ENCODE measurements at regions not wholly inside any gene's neighbourhood (a gene's known extent, or its start where the extent isn't known, plus 50 kb on each side); places are given as distances from the start of the nearest gene placed in this dataset.
"Not testable (repeated sequence)": the region's sequence is repeated elsewhere in the genome, so short reads cannot be mapped to it uniquely, and the experiment has no call there.

GRCh38 chr6:134431421-134431859 lies 113.5 kb upstream of the SGK1 start:
- no peak for TF ChIP-seq CTCF (IDR thresholded peaks at IDR 0.05; ENCODE audit: unreplicated experiment)
- no TSS peak for BruUV-seq (replicated peaks)

GRCh38 chr6:134429861-134430380 lies 112.0 kb upstream of the SGK1 start:
- CTCF ChIA-PET, result no interaction called here
- intact Hi-C loops (cut with micrococcal nuclease; ENCODE audit: unreplicated experiment), result loop anchor here (10.0 kb wide), 1 partner anchor 205 kb away; no protein-coding TSS in a partner anchor
- DNase-seq, result no peak
- Mint-ChIP-seq H3K27me3 (ENCODE audit: unreplicated experiment) (no peaks in the 10 kb centered on the region), H3K9me3 (ENCODE audit: low read depth, unreplicated experiment) (no peaks in the 10 kb centered on the region), H3K4me3 (ENCODE audit: low read depth, unreplicated experiment) (no peak overlapping the region), H3K36me3 (ENCODE audit: insufficient read depth, unreplicated experiment) (no peaks in the 10 kb centered on the region), H3K4me1 (ENCODE audit: low read depth, unreplicated experiment) (no peaks in the 10 kb centered on the region), H3K27ac (ENCODE audit: unreplicated experiment) (no peak overlapping the region)
- no TSS peak for BruUV-seq (replicated peaks)
- no peak for TF ChIP-seq CTCF (IDR thresholded peaks at IDR 0.05; ENCODE audit: unreplicated experiment)

More at GRCh38 chr6:134431421-134431859, 113.5 kb upstream of the SGK1 start:
- Mint-ChIP-seq H3K36me3 (ENCODE audit: insufficient read depth, unreplicated experiment) (no peaks in the 10 kb centered on the region), H3K9me3 (ENCODE audit: low read depth, unreplicated experiment) (no peaks in the 10 kb centered on the region), H3K27me3 (ENCODE audit: unreplicated experiment) (no peaks in the 10 kb centered on the region), H3K27ac (ENCODE audit: unreplicated experiment) (no peak overlapping the region), H3K4me3 (ENCODE audit: low read depth, unreplicated experiment) (no peak overlapping the region), H3K4me1 (ENCODE audit: low read depth, unreplicated experiment) (peaks cover 9% of the 10 kb centered on the region)
- intact Hi-C loops (cut with micrococcal nuclease; ENCODE audit: unreplicated experiment), result loop anchor here (10.0 kb wide), 1 partner anchor 203 kb away; no protein-coding TSS in a partner anchor
- no peak for DNase-seq
- CTCF ChIA-PET, result no interaction called here

GRCh38 chr6:134427721-134428120 lies 109.8 kb upstream of the SGK1 start:
- Mint-ChIP-seq H3K4me1 (ENCODE audit: low read depth, unreplicated experiment) (peaks cover 5% of the 10 kb centered on the region), H3K4me3 (ENCODE audit: low read depth, unreplicated experiment) (no peak overlapping the region), H3K9me3 (ENCODE audit: low read depth, unreplicated experiment) (no peaks in the 10 kb centered on the region), H3K27me3 (ENCODE audit: unreplicated experiment) (no peaks in the 10 kb centered on the region), H3K27ac (ENCODE audit: unreplicated experiment) (no peak overlapping the region), H3K36me3 (ENCODE audit: insufficient read depth, unreplicated experiment) (no peaks in the 10 kb centered on the region)
- no peak for TF ChIP-seq CTCF (IDR thresholded peaks at IDR 0.05; ENCODE audit: unreplicated experiment)
- DNase-seq, result no peak
- CTCF ChIA-PET, result no interaction called here
- no TSS peak for BruUV-seq (replicated peaks)
- intact Hi-C loops (cut with micrococcal nuclease; ENCODE audit: unreplicated experiment), result no loop called here

GRCh38 chr6:134426623-134427022 lies 108.7 kb upstream of the SGK1 start:
- H3K27me3 Mint-ChIP-seq (ENCODE audit: unreplicated experiment), result no peaks in the 10 kb centered on the region
- H3K36me3 Mint-ChIP-seq (ENCODE audit: insufficient read depth, unreplicated experiment), result no peaks in the 10 kb centered on the region
- no peak for TF ChIP-seq CTCF (IDR thresholded peaks at IDR 0.05; ENCODE audit: unreplicated experiment)
- BruUV-seq (replicated peaks), result no TSS peak
- H3K9me3 Mint-ChIP-seq (ENCODE audit: low read depth, unreplicated experiment), result no peaks in the 10 kb centered on the region
- H3K4me3 Mint-ChIP-seq (ENCODE audit: low read depth, unreplicated experiment), result no peak overlapping the region
- peaks cover 10% of the 10 kb centered on the region for H3K4me1 Mint-ChIP-seq (ENCODE audit: low read depth, unreplicated experiment)
- no peak for DNase-seq
- no peak overlapping the region for H3K27ac Mint-ChIP-seq (ENCODE audit: unreplicated experiment)
- CTCF ChIA-PET, result no interaction called here
- intact Hi-C loops (cut with micrococcal nuclease; ENCODE audit: unreplicated experiment), result no loop called here

GRCh38 chr6:134425917-134426316 lies 108.0 kb upstream of the SGK1 start:
- intact Hi-C loops (cut with micrococcal nuclease; ENCODE audit: unreplicated experiment); CTCF ChIA-PET; BruUV-seq (replicated peaks); H3K27ac Mint-ChIP-seq (ENCODE audit: unreplicated experiment); H3K36me3 Mint-ChIP-seq (ENCODE audit: insufficient read depth, unreplicated experiment); H3K4me3 Mint-ChIP-seq (ENCODE audit: low read depth, unreplicated experiment); H3K9me3 Mint-ChIP-seq (ENCODE audit: low read depth, unreplicated experiment); H3K27me3 Mint-ChIP-seq (ENCODE audit: unreplicated experiment); DNase-seq: not testable (repeated sequence)
- peaks cover 10% of the 10 kb centered on the region for H3K4me1 Mint-ChIP-seq (ENCODE audit: low read depth, unreplicated experiment)
